HepG2 (cell line): ENCODE measurements at regions not wholly inside any gene's neighbourhood (a gene's known extent, or its start where the extent isn't known, plus 50 kb on each side); places are given as distances from the start of the nearest gene placed in this dataset.
"Not testable (repeated sequence)": the region's sequence is repeated elsewhere in the genome, so short reads cannot be mapped to it uniquely, and the experiment has no call there.

Source experiments
- ATAC-seq: fragments of 200-7000 bp; cut with Tn5 transposase; 3 replicates; pipeline ENCODE4 v1.9.1; 2020; ENCODE audit warnings: mild to moderate bottlenecking, moderate library complexity
- BruUV-seq: library from RNA; stranded (reverse); fragments of 400-500 nt; replicated peaks from 2 replicates; lab custom pipeline; 2021; lab: Mats Ljungman, UMichigan
- CTCF ChIA-PET: fragments of 300-600 bp; formaldehyde crosslinking; extraction: SDS; loops from one replicate; lab custom pipeline; 2021; ENCODE audit warnings: low total read pairs, inconsistent platforms, low intra/inter-chr PET ratio; lab: Yijun Ruan, JAX
- POLR2A ChIA-PET: fragments of 350-600 bp; sonication (Branson Sonifier 250); formaldehyde crosslinking; loops from one replicate; lab custom pipeline; 2020; ENCODE audit warnings: antibody characterized with exemption, inconsistent platforms; lab: Yijun Ruan, JAX
- DNase-seq: peaks from one replicate; pipeline ENCODE4 v3.0.0-alpha.2; 2015; ENCODE audit warnings: low spot score
- FAIRE-seq: peaks from 3 replicates; lab custom pipeline; 2011; peaks lifted over from hg19 to GRCh38; lab: Jason Lieb, UNC
- H2AFZ ChIP-seq: one replicate; pipeline ENCODE4 v1.6.1; 2011; ENCODE audit warnings: low read length, inconsistent platforms
- H3K27ac ChIP-seq: fragments of 300-600 bp; 3 replicates; pipeline ENCODE4 v1.8.0; 2011; ENCODE audit warnings: mixed run types, mild to moderate bottlenecking, mixed read lengths, low read length, inconsistent platforms; ENCODE audit not compliant: insufficient read depth; ENCODE audit errors: extremely low read length
- H3K27me3 ChIP-seq, 2 experiments: fragments of 200-600 bp in 1 of 2; 2 replicates in 1 of 2; 3 replicates in 1 of 2; pipeline versions ENCODE4 v1.6.0 to v1.8.0; 2011; ENCODE audit warnings: low read length in 2 of 2, mild to moderate bottlenecking in 2 of 2, moderate library complexity in 2 of 2, inconsistent platforms in 1 of 2; ENCODE audit not compliant: insufficient read depth in 2 of 2, control insufficient read depth in 1 of 2
- H3K36me3 ChIP-seq, 2 experiments: fragments of 200-600 bp in 1 of 2; replicated peaks in 1 of 2; 2 replicates in 1 of 2; 3 replicates in 1 of 2; pipeline versions ENCODE4 v1.5.1 to v1.8.0; 2011; ENCODE audit warnings: low read length in 2 of 2, inconsistent platforms in 1 of 2; ENCODE audit not compliant: insufficient read depth in 2 of 2, control insufficient read depth in 1 of 2
- H3K4me1 ChIP-seq: 2 replicates; pipeline ENCODE4 v1.5.1; 2012; ENCODE audit warnings: low read length, inconsistent platforms; ENCODE audit not compliant: insufficient read depth
- H3K4me2 ChIP-seq: 2 replicates; pipeline ENCODE4 v1.6.0; 2011; ENCODE audit warnings: low read depth, low read length, inconsistent platforms
- H3K4me3 ChIP-seq, 3 experiments: fragments of 200-600 bp in 1 of 3; sonication (generic), shearing (Covaris generic) in 1 of 3; replicated peaks in 1 of 3; 2 replicates each; pipeline ENCODE4 v1.5.1; 2011 to 2016; ENCODE audit warnings: low read length in 3 of 3, inconsistent platforms in 2 of 3, low read depth in 2 of 3, mild to moderate bottlenecking in 2 of 3, control low read depth in 1 of 3, mixed read lengths in 1 of 3; ENCODE audit not compliant: insufficient read depth in 1 of 3
- H3K79me2 ChIP-seq: one replicate; pipeline ENCODE4 v1.6.1; 2011; ENCODE audit warnings: low read length, inconsistent platforms; ENCODE audit not compliant: insufficient read depth
- H3K9ac ChIP-seq: 2 replicates; pipeline ENCODE4 v1.6.0; 2011; ENCODE audit warnings: mild to moderate bottlenecking, low read depth, low read length, inconsistent platforms; ENCODE audit not compliant: insufficient read depth
- H3K9me3 ChIP-seq: 2 replicates; pipeline ENCODE4 v1.5.1; 2012; ENCODE audit warnings: mild to moderate bottlenecking, low read length
- H4K20me1 ChIP-seq: 2 replicates; pipeline ENCODE4 v1.6.0; 2011; ENCODE audit warnings: inconsistent platforms, mild to moderate bottlenecking, low read length, moderate library complexity; ENCODE audit not compliant: insufficient read depth
- FOXA1 ChIP-seq, 2 experiments: fragments of 450-650 bp in 1 of 2; sonication (generic) in 1 of 2; formaldehyde crosslinking in 1 of 2; IDR thresholded peaks; 2 replicates each; pipeline versions ENCODE4 v1.4.0 to v1.6.1; 2016 to 2020; ENCODE audit warnings: missing genetic modification reagents in 1 of 2
- FOXA3 ChIP-seq: IDR thresholded peaks from 2 replicates; pipeline ENCODE4 v1.6.1; 2016; ENCODE audit warnings: missing genetic modification reagents, missing compliant biosample characterization
- RORA ChIP-seq: sonication (generic); formaldehyde crosslinking; IDR thresholded peaks from 2 replicates; pipeline ENCODE4 v1.5.0; 2020; ENCODE audit warnings: mild to moderate bottlenecking, missing genetic modification reagents, moderate library complexity
- ZNF331 ChIP-seq: sonication (generic); formaldehyde crosslinking; IDR thresholded peaks from 2 replicates; pipeline ENCODE4 v1.4.0; 2020; ENCODE audit warnings: missing genetic modification reagents
- WGBS: methylation state at CpG from one replicate; pipeline ENCODE4 v1.1.6; 2017; ENCODE audit warnings: low lambda C conversion rate; 5-methylcytosine and 5-hydroxymethylcytosine counted together
- in situ Hi-C: cut with HindIII; loops from 2 replicates; pipeline ENCODE4 v1.10.0; 2017; ENCODE audit warnings: low pct_unique_long_range_greater_than_20kb; ENCODE audit not compliant: extremely low pct_ligation_motif_present
- intact Hi-C: fragments of 100-400 bp; cut with micrococcal nuclease; formaldehyde crosslinking; loops from one replicate; pipeline ENCODE4 v1.10.0; 2022; ENCODE audit not compliant: unreplicated experiment
- TF ChIP-seq, protein P1 (sequence below): fragments of 450-650 bp; IDR thresholded peaks from 2 replicates; pipeline ENCODE4 v1.6.1; 2016
- TF ChIP-seq, protein P2 (sequence below): sonication (generic); formaldehyde crosslinking; IDR thresholded peaks from 2 replicates; pipeline ENCODE4 v1.8.0; 2022; ENCODE audit warnings: low read depth, missing genetic modification reagents
- TF ChIP-seq, protein P3 (sequence below): sonication (generic); formaldehyde crosslinking; IDR thresholded peaks from 2 replicates; pipeline ENCODE4 v1.4.0; 2020; ENCODE audit warnings: missing genetic modification reagents, borderline replicate concordance

DNA sequence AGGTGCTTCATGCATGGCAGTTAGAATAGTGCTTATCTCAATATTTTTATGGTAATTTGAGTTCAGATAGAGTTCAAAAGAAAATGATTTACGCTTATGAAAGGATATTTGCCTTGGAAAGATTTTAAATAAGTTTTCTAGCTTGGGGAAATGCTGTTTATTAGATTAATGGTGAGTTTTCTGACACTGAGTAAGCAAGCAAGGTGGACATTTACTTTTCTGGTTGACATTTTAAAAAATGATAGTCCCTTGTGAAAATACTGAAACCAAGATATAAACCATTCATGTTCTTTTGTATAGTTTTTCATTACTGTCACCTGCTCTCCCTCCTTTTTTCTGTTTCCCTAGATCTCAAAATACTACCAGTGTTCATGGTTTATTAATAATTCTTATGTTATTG is 1034.8 kb upstream of the SPRY2 start (continued):
- TF ChIP-seq, protein P1, sequence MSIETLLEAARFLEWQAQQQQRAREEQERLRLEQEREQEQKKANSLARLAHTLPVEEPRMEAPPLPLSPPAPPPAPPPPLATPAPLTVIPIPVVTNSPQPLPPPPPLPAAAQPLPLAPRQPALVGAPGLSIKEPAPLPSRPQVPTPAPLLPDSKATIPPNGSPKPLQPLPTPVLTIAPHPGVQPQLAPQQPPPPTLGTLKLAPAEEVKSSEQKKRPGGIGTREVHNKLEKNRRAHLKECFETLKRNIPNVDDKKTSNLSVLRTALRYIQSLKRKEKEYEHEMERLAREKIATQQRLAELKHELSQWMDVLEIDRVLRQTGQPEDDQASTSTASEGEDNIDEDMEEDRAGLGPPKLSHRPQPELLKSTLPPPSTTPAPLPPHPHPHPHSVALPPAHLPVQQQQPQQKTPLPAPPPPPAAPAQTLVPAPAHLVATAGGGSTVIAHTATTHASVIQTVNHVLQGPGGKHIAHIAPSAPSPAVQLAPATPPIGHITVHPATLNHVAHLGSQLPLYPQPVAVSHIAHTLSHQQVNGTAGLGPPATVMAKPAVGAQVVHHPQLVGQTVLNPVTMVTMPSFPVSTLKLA, result no peak
- TF ChIP-seq, protein P2, sequence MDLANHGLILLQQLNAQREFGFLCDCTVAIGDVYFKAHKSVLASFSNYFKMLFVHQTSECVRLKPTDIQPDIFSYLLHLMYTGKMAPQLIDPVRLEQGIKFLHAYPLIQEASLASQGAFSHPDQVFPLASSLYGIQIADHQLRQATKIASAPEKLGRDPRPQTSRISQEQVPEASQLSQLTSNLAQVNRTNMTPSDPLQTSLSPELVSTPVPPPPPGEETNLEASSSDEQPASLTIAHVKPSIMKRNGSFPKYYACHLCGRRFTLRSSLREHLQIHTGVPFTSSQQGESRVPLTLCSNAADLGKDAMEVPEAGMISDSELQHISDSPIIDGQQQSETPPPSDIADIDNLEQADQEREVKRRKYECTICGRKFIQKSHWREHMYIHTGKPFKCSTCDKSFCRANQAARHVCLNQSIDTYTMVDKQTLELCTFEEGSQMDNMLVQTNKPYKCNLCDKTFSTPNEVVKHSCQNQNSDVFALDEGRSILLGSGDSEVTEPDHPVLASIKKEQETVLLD (CRISPR knock-in tag), result no peak
- TF ChIP-seq RORA, result no peak

DNA sequence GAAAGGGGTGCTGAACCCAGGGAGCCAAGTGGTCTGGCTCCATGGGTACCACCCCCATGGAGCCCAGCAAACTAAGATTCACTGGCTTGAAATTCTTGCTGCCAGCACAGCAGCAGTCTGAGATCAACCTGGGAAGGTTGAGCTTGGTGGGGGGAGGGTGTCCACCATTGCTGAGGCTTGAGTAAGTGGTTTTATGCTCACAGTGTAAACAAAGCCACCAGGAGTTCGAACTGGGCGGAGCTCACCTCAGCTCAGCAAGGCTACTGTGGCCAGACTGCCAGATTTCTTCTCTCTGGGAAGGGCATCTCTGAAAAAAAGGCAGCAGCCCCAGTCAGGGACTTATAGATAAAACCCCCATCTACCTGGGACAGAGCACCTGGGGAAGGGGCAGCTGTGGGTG is 1021.8 kb upstream of the SPRY2 start:
- no CpG with 5 or more reads among the region's 2 CpGs for WGBS
- TF ChIP-seq FOXA3 (CRISPR knock-in tag) (0 out of 2 replicates have a peak, but pooled peaks have one; percentile 26), FOXA1 (CRISPR knock-in tag; IDR thresholded peaks at IDR 0.05) (peak; percentile 55; the same call in 1 of the 2 replicates), ZNF331 (CRISPR knock-in tag) (peak; percentile 94)
- H3K27ac ChIP-seq; in situ Hi-C loops; H3K9me3 ChIP-seq; H3K4me3 ChIP-seq; H3K79me2 ChIP-seq; H3K27me3 ChIP-seq; POLR2A ChIA-PET; CTCF ChIA-PET; H3K4me2 ChIP-seq; BruUV-seq; H2AFZ ChIP-seq; H4K20me1 ChIP-seq; H3K36me3 ChIP-seq; FAIRE-seq; intact Hi-C loops; H3K9ac ChIP-seq; TF ChIP-seq FOXA1 (IDR thresholded peaks at IDR 0.05): not testable (repeated sequence)
- TF ChIP-seq, protein P3, sequence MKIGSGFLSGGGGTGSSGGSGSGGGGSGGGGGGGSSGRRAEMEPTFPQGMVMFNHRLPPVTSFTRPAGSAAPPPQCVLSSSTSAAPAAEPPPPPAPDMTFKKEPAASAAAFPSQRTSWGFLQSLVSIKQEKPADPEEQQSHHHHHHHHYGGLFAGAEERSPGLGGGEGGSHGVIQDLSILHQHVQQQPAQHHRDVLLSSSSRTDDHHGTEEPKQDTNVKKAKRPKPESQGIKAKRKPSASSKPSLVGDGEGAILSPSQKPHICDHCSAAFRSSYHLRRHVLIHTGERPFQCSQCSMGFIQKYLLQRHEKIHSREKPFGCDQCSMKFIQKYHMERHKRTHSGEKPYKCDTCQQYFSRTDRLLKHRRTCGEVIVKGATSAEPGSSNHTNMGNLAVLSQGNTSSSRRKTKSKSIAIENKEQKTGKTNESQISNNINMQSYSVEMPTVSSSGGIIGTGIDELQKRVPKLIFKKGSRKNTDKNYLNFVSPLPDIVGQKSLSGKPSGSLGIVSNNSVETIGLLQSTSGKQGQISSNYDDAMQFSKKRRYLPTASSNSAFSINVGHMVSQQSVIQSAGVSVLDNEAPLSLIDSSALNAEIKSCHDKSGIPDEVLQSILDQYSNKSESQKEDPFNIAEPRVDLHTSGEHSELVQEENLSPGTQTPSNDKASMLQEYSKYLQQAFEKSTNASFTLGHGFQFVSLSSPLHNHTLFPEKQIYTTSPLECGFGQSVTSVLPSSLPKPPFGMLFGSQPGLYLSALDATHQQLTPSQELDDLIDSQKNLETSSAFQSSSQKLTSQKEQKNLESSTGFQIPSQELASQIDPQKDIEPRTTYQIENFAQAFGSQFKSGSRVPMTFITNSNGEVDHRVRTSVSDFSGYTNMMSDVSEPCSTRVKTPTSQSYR (CRISPR knock-in tag), result peak; percentile 74
- ATAC-seq (peak; percentile 89), DNase-seq (peak; percentile 43)
- H3K4me1 ChIP-seq, result peaks cover 12% of the 10 kb centered on the region; the same call in 1 of the 2 replicates
